ENCODE measurements at regions not wholly inside any gene's neighbourhood (a gene's known extent, or its start where the extent isn't known, plus 50 kb on each side); places are given as distances from the start of the nearest gene placed in this dataset.

DNA sequence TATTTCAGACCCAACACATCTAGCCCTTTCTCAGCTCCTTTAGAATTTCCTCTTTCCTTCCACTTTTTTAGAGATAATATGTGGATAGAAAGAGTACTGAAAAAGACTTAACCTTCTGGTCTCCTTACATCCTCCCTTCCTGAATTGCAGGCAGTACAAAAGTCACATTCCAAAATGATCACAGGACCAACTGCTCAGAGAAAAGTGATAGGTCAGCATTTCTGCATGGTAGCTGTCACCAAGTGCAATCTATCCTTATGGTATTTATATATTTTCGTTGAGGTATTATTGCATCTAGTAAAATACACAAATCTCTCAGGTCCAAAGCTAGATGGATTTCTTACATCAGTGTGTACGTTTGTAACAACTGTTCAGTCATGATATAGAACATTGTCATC is 427.5 kb downstream of the LPIN1 start:
- Histone ChIP-seq H3K79me2 (ENCODE audit: insufficient read depth, low read length) (no peaks in the 10 kb centered on the region), H3K9me3 (ENCODE audit: low read depth, low read length) (no peaks in the 10 kb centered on the region), H2AFZ (ENCODE audit: low read length) (no peak overlapping the region), H3K4me3 (ENCODE audit: insufficient read depth, low read length) (no peak overlapping the region), H3K27me3 (ENCODE audit: insufficient read depth, low read length) (no peaks in the 10 kb centered on the region), H3K4me1 (ENCODE audit: insufficient read depth, low read length) (peaks cover 32% of the 10 kb centered on the region), H3K27ac (ENCODE audit: low read depth, low read length) (no peak overlapping the region), H4K20me1 (ENCODE audit: insufficient read depth, low read length) (no peaks in the 10 kb centered on the region), H3K36me3 (ENCODE audit: insufficient read depth, low read length) (no peaks in the 10 kb centered on the region), H3K4me2 (ENCODE audit: insufficient read depth, low read length) (no peak overlapping the region)
- no peak for DNase-seq (ENCODE audit: insufficient read length, low spot score, missing footprints)
- TF ChIP-seq, protein P1, sequence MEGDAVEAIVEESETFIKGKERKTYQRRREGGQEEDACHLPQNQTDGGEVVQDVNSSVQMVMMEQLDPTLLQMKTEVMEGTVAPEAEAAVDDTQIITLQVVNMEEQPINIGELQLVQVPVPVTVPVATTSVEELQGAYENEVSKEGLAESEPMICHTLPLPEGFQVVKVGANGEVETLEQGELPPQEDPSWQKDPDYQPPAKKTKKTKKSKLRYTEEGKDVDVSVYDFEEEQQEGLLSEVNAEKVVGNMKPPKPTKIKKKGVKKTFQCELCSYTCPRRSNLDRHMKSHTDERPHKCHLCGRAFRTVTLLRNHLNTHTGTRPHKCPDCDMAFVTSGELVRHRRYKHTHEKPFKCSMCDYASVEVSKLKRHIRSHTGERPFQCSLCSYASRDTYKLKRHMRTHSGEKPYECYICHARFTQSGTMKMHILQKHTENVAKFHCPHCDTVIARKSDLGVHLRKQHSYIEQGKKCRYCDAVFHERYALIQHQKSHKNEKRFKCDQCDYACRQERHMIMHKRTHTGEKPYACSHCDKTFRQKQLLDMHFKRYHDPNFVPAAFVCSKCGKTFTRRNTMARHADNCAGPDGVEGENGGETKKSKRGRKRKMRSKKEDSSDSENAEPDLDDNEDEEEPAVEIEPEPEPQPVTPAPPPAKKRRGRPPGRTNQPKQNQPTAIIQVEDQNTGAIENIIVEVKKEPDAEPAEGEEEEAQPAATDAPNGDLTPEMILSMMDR (IDR thresholded peaks at IDR 0.05; ENCODE audit: extremely low read depth, low read depth, low read length): no peak

DNA sequence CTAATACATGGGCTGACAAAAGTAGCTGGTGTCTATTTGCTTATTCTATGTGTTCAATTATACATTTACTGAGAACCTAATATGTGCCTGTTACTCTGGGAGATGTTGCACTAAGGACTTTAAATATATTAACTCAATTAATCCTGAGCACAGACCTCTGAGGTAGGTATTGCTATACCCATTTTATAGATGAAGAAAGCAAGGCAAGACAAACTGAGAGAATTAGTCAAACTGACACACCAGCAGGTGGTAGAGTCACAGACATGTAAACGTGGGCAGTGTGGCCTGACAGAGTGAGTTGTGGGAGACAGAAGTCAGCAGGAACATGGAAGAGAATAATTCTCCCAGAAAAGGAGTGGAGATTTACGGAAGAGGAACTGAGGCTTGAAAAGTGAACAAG is 428.9 kb downstream of the LPIN1 start:
- H3K4me3 ChIP-seq (ENCODE audit: insufficient read depth, low read length): no peak overlapping the region
- no peak overlapping the region for H2AFZ ChIP-seq (ENCODE audit: low read length)
- no peaks in the 10 kb centered on the region for H4K20me1 ChIP-seq (ENCODE audit: insufficient read depth, low read length)
- no peak overlapping the region for H3K4me2 ChIP-seq (ENCODE audit: insufficient read depth, low read length)
- no peaks in the 10 kb centered on the region for H3K9me3 ChIP-seq (ENCODE audit: low read depth, low read length)
- TF ChIP-seq, protein P1 (IDR thresholded peaks at IDR 0.05; ENCODE audit: extremely low read depth, low read depth, low read length): no peak
- peaks cover 18% of the 10 kb centered on the region for H3K4me1 ChIP-seq (ENCODE audit: insufficient read depth, low read length)
- no peak for DNase-seq (ENCODE audit: insufficient read length, low spot score, missing footprints)
- H3K79me2 ChIP-seq (ENCODE audit: insufficient read depth, low read length): no peaks in the 10 kb centered on the region
- no peaks in the 10 kb centered on the region for H3K36me3 ChIP-seq (ENCODE audit: insufficient read depth, low read length)
- no peak overlapping the region for H3K27ac ChIP-seq (ENCODE audit: low read depth, low read length)
- no peaks in the 10 kb centered on the region for H3K27me3 ChIP-seq (ENCODE audit: insufficient read depth, low read length)

- Histone ChIP-seq H3K9me3 (ENCODE audit: low read depth, low read length) (no peaks in the 10 kb centered on the region), H3K27me3 (ENCODE audit: insufficient read depth, low read length) (no peaks in the 10 kb centered on the region), H3K4me3 (ENCODE audit: insufficient read depth, low read length) (no peak overlapping the region), H3K36me3 (ENCODE audit: insufficient read depth, low read length) (no peaks in the 10 kb centered on the region), H3K4me1 (ENCODE audit: insufficient read depth, low read length) (peaks cover 16% of the 10 kb centered on the region), H3K79me2 (ENCODE audit: insufficient read depth, low read length) (no peaks in the 10 kb centered on the region), H4K20me1 (ENCODE audit: insufficient read depth, low read length) (no peaks in the 10 kb centered on the region), H3K4me2 (ENCODE audit: insufficient read depth, low read length) (peak overlapping the region; percentile 61), H3K27ac (ENCODE audit: low read depth, low read length) (no peak overlapping the region), H2AFZ (ENCODE audit: low read length) (no peak overlapping the region)
- DNase-seq (ENCODE audit: insufficient read length, low spot score, missing footprints): peak; percentile 87
- TF ChIP-seq, protein P1 (IDR thresholded peaks at IDR 0.05; ENCODE audit: extremely low read depth, low read depth, low read length): no peak
Measured at GRCh38 chr2:12176623-12177454, 430.4 kb downstream of the LPIN1 start.

GRCh38 chr2:12177455-12178288 is 431.2 kb downstream of the LPIN1 start:
- H3K4me3 ChIP-seq (ENCODE audit: insufficient read depth, low read length): no peak overlapping the region
- H4K20me1 ChIP-seq (ENCODE audit: insufficient read depth, low read length): no peaks in the 10 kb centered on the region
- no peaks in the 10 kb centered on the region for H3K36me3 ChIP-seq (ENCODE audit: insufficient read depth, low read length)
- no peaks in the 10 kb centered on the region for H3K27me3 ChIP-seq (ENCODE audit: insufficient read depth, low read length)
- peak; percentile 77 for DNase-seq (ENCODE audit: insufficient read length, low spot score, missing footprints)
- peak overlapping the region; percentile 61 for H3K4me2 ChIP-seq (ENCODE audit: insufficient read depth, low read length)
- TF ChIP-seq, protein P1 (IDR thresholded peaks at IDR 0.05; ENCODE audit: extremely low read depth, low read depth, low read length): no peak
- no peak overlapping the region for H3K27ac ChIP-seq (ENCODE audit: low read depth, low read length)
- peaks cover 16% of the 10 kb centered on the region for H3K4me1 ChIP-seq (ENCODE audit: insufficient read depth, low read length)
- H3K79me2 ChIP-seq (ENCODE audit: insufficient read depth, low read length): no peaks in the 10 kb centered on the region
- no peaks in the 10 kb centered on the region for H3K9me3 ChIP-seq (ENCODE audit: low read depth, low read length)
- no peak overlapping the region for H2AFZ ChIP-seq (ENCODE audit: low read length)
